ENCODE measurements at regions not wholly inside any gene's neighbourhood (a gene's known extent, or its start where the extent isn't known, plus 50 kb on each side); places are given as distances from the start of the nearest gene placed in this dataset.

DNA sequence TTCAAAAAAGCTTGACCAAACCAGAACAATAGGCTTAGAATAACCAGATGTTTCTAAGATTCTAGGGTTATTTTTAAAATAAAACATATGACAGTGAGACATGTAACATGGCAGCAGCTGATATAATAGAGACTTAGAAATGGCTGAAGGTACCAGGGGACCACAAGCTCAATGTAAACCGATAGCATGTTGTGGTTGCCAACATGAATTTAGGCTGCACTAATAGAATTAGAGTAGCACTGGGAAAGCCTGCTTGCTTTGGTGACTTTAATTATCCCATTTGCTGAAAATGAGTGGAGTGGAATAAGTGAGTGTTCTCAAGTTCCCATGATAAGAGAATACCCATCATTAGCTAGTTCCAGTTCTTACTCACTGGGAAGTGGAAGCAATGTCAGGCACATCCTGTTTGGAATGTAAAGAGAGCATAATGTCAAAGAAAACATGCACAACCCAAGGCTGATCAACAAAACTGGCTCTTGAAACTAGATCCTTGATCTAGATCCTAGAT lies 621.2 kb upstream of the CDH5 start:
- TF ChIP-seq CTCF (IDR thresholded peaks at IDR 0.05) (no peak), POLR2A (IDR thresholded peaks at IDR 0.05) (no peak)

All from suprapubic skin (tissue), 3 donors.